HepG2 (cell line): ENCODE measurements at regions not wholly inside any gene's neighbourhood (a gene's known extent, or its start where the extent isn't known, plus 50 kb on each side); places are given as distances from the start of the nearest gene placed in this dataset.

ENCODE experiments used
- ATAC-seq: fragments of 200-7000 bp; cut with Tn5 transposase; 3 replicates; pipeline ENCODE4 v1.9.1; 2020; ENCODE audit warnings: mild to moderate bottlenecking, moderate library complexity
- BruUV-seq: library from RNA; stranded (reverse); fragments of 400-500 nt; replicated peaks from 2 replicates; lab custom pipeline; 2021; lab: Mats Ljungman, UMichigan
- CTCF ChIA-PET: fragments of 300-600 bp; formaldehyde crosslinking; extraction: SDS; loops from one replicate; lab custom pipeline; 2021; ENCODE audit warnings: low total read pairs, inconsistent platforms, low intra/inter-chr PET ratio; lab: Yijun Ruan, JAX
- POLR2A ChIA-PET: fragments of 350-600 bp; sonication (Branson Sonifier 250); formaldehyde crosslinking; loops from one replicate; lab custom pipeline; 2020; ENCODE audit warnings: antibody characterized with exemption, inconsistent platforms; lab: Yijun Ruan, JAX
- DNase-seq: peaks from one replicate; pipeline ENCODE4 v3.0.0-alpha.2; 2015; ENCODE audit warnings: low spot score
- FAIRE-seq: peaks from 3 replicates; lab custom pipeline; 2011; peaks lifted over from hg19 to GRCh38; lab: Jason Lieb, UNC
- H2AFZ ChIP-seq: one replicate; pipeline ENCODE4 v1.6.1; 2011; ENCODE audit warnings: low read length, inconsistent platforms
- H3K27ac ChIP-seq: fragments of 300-600 bp; 3 replicates; pipeline ENCODE4 v1.8.0; 2011; ENCODE audit warnings: mixed run types, mild to moderate bottlenecking, mixed read lengths, low read length, inconsistent platforms; ENCODE audit not compliant: insufficient read depth; ENCODE audit errors: extremely low read length
- H3K27me3 ChIP-seq, 2 experiments: fragments of 200-600 bp in 1 of 2; 2 replicates in 1 of 2; 3 replicates in 1 of 2; pipeline versions ENCODE4 v1.6.0 to v1.8.0; 2011; ENCODE audit warnings: low read length in 2 of 2, mild to moderate bottlenecking in 2 of 2, moderate library complexity in 2 of 2, inconsistent platforms in 1 of 2; ENCODE audit not compliant: insufficient read depth in 2 of 2, control insufficient read depth in 1 of 2
- H3K36me3 ChIP-seq, 2 experiments: fragments of 200-600 bp in 1 of 2; replicated peaks in 1 of 2; 2 replicates in 1 of 2; 3 replicates in 1 of 2; pipeline versions ENCODE4 v1.5.1 to v1.8.0; 2011; ENCODE audit warnings: low read length in 2 of 2, inconsistent platforms in 1 of 2; ENCODE audit not compliant: insufficient read depth in 2 of 2, control insufficient read depth in 1 of 2
- H3K4me1 ChIP-seq: 2 replicates; pipeline ENCODE4 v1.5.1; 2012; ENCODE audit warnings: low read length, inconsistent platforms; ENCODE audit not compliant: insufficient read depth
- H3K4me2 ChIP-seq: 2 replicates; pipeline ENCODE4 v1.6.0; 2011; ENCODE audit warnings: low read depth, low read length, inconsistent platforms
- H3K4me3 ChIP-seq, 3 experiments: fragments of 200-600 bp in 1 of 3; sonication (generic), shearing (Covaris generic) in 1 of 3; replicated peaks in 1 of 3; 2 replicates each; pipeline ENCODE4 v1.5.1; 2011 to 2016; ENCODE audit warnings: low read length in 3 of 3, inconsistent platforms in 2 of 3, low read depth in 2 of 3, mild to moderate bottlenecking in 2 of 3, control low read depth in 1 of 3, mixed read lengths in 1 of 3; ENCODE audit not compliant: insufficient read depth in 1 of 3
- H3K79me2 ChIP-seq: one replicate; pipeline ENCODE4 v1.6.1; 2011; ENCODE audit warnings: low read length, inconsistent platforms; ENCODE audit not compliant: insufficient read depth
- H3K9ac ChIP-seq: 2 replicates; pipeline ENCODE4 v1.6.0; 2011; ENCODE audit warnings: mild to moderate bottlenecking, low read depth, low read length, inconsistent platforms; ENCODE audit not compliant: insufficient read depth
- H3K9me3 ChIP-seq: 2 replicates; pipeline ENCODE4 v1.5.1; 2012; ENCODE audit warnings: mild to moderate bottlenecking, low read length
- H4K20me1 ChIP-seq: 2 replicates; pipeline ENCODE4 v1.6.0; 2011; ENCODE audit warnings: inconsistent platforms, mild to moderate bottlenecking, low read length, moderate library complexity; ENCODE audit not compliant: insufficient read depth
- ARID2 ChIP-seq: sonication (generic); formaldehyde crosslinking; IDR thresholded peaks from 2 replicates; pipeline ENCODE4 v1.8.1; 2022; ENCODE audit warnings: mild to moderate bottlenecking, missing genetic modification reagents, borderline replicate concordance
- CENPT ChIP-seq: sonication (generic); formaldehyde crosslinking; IDR thresholded peaks from 2 replicates; pipeline ENCODE4 v1.8.0; 2022; ENCODE audit warnings: low read depth, mild to moderate bottlenecking, moderate library complexity, missing genetic modification reagents
- HCFC1 ChIP-seq: fragments of 150-350 bp; IDR thresholded peaks from 2 replicates; pipeline ENCODE4 v1.6.1; 2014; ENCODE audit warnings: low read depth, low read length
- HHEX ChIP-seq: IDR thresholded peaks from 2 replicates; pipeline ENCODE4 v1.6.1; 2016; ENCODE audit warnings: control low read depth
- RFX5 ChIP-seq: IDR thresholded peaks from 2 replicates; pipeline ENCODE4 v1.6.1; 2011; ENCODE audit warnings: low read depth, low read length, improper control_type of control experiment
- RXRA ChIP-seq: sonication (generic); formaldehyde crosslinking; IDR thresholded peaks from 2 replicates; pipeline ENCODE4 v1.5.1; 2020; ENCODE audit warnings: missing genetic modification reagents
- TGIF2 ChIP-seq: IDR thresholded peaks from 2 replicates; pipeline ENCODE4 v1.6.1; 2016; ENCODE audit warnings: control low read depth, missing compliant biosample characterization
- ZBTB20 ChIP-seq: sonication (generic); formaldehyde crosslinking; IDR thresholded peaks from 2 replicates; pipeline ENCODE4 v1.8.1; 2023; ENCODE audit warnings: missing genetic modification reagents, low read depth, mild to moderate bottlenecking, borderline replicate concordance
- ZNF256 ChIP-seq: sonication (generic); formaldehyde crosslinking; conservative IDR thresholded peaks from 2 replicates; pipeline ENCODE4 v1.4.0; 2020; ENCODE audit warnings: missing genetic modification reagents
- ZNF557 ChIP-seq: sonication (generic); formaldehyde crosslinking; IDR thresholded peaks from 2 replicates; pipeline ENCODE4 v1.4.0; 2020; ENCODE audit warnings: missing genetic modification reagents
- ZNF724P ChIP-seq: sonication (generic); formaldehyde crosslinking; IDR thresholded peaks from 2 replicates; pipeline ENCODE4 v1.8.0; 2022; ENCODE audit warnings: missing genetic modification reagents, borderline replicate concordance
- ZNF749 ChIP-seq: sonication (generic); formaldehyde crosslinking; IDR thresholded peaks from 2 replicates; pipeline ENCODE4 v1.8.0; 2022; ENCODE audit warnings: mild to moderate bottlenecking, missing genetic modification reagents, moderate library complexity, borderline replicate concordance
- ZSCAN25 ChIP-seq: sonication (generic); formaldehyde crosslinking; IDR thresholded peaks from 2 replicates; pipeline ENCODE4 v1.8.0; 2022; ENCODE audit warnings: mild to moderate bottlenecking, missing genetic modification reagents
- WGBS: methylation state at CpG from one replicate; pipeline ENCODE4 v1.1.6; 2017; ENCODE audit warnings: low lambda C conversion rate; 5-methylcytosine and 5-hydroxymethylcytosine counted together
- in situ Hi-C: cut with HindIII; loops from 2 replicates; pipeline ENCODE4 v1.10.0; 2017; ENCODE audit warnings: low pct_unique_long_range_greater_than_20kb; ENCODE audit not compliant: extremely low pct_ligation_motif_present
- intact Hi-C: fragments of 100-400 bp; cut with micrococcal nuclease; formaldehyde crosslinking; loops from one replicate; pipeline ENCODE4 v1.10.0; 2022; ENCODE audit not compliant: unreplicated experiment
- TF ChIP-seq, protein P1 (sequence below): sonication (generic); formaldehyde crosslinking; IDR thresholded peaks from 2 replicates; pipeline ENCODE4 v1.4.0; 2020; ENCODE audit warnings: mild to moderate bottlenecking, low read depth, missing genetic modification reagents
- TF ChIP-seq, protein P2 (sequence below): sonication (generic); formaldehyde crosslinking; IDR thresholded peaks from 2 replicates; pipeline ENCODE4 v1.8.0; 2022; ENCODE audit warnings: missing genetic modification reagents, low read depth, mild to moderate bottlenecking, borderline replicate concordance

DNA sequence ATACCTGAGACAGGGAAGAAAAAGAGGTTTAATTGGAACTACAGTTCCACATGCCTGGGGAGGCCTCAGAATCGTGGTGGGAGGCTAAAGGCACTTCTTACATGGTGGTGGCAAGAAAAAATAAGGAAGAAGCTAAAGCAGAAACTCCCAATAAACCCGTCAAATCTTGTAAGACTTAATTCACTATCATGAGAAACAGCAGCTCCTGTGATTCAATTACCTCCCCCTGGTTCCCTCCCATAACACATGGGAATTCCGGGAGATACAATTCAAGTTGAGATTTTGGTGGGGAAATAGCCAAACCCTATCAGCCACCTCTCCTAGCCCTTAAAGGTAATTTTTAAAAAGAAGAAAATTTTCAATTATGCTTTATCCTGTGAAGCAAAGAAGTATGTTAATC, 728.8 kb downstream of the RNF144A start:
- Histone ChIP-seq H3K4me3 (no peak overlapping the region), H3K36me3 (no peaks in the 10 kb centered on the region), H3K4me2 (no peak overlapping the region), H3K27me3 (no peaks in the 10 kb centered on the region), H3K79me2 (no peaks in the 10 kb centered on the region), H3K27ac (no peak overlapping the region), H2AFZ (no peak overlapping the region), H3K9me3 (peaks cover 27% of the 10 kb centered on the region), H4K20me1 (no peaks in the 10 kb centered on the region), H3K9ac (no peak overlapping the region), H3K4me1 (no peaks in the 10 kb centered on the region)
- no TSS peak for BruUV-seq
- no peak for ATAC-seq
- no peak for DNase-seq
- no peak for TF ChIP-seq CENPT (CRISPR knock-in tag)
- TF ChIP-seq ZBTB20 (CRISPR knock-in tag) = no peak
- TF ChIP-seq, protein P1, sequence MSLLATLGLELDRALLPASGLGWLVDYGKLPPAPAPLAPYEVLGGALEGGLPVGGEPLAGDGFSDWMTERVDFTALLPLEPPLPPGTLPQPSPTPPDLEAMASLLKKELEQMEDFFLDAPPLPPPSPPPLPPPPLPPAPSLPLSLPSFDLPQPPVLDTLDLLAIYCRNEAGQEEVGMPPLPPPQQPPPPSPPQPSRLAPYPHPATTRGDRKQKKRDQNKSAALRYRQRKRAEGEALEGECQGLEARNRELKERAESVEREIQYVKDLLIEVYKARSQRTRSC (CRISPR knock-in tag) = no peak
- TF ChIP-seq ZNF749 (CRISPR knock-in tag) = no peak
- no peak for TF ChIP-seq RFX5
- TF ChIP-seq TGIF2 (CRISPR knock-in tag) = no peak
- TF ChIP-seq ZSCAN25 = no peak
- no peak for TF ChIP-seq ZNF724P (CRISPR knock-in tag)
- TF ChIP-seq ZNF256 = no peak
- no peak for TF ChIP-seq ARID2 (CRISPR knock-in tag)
- TF ChIP-seq, protein P2, sequence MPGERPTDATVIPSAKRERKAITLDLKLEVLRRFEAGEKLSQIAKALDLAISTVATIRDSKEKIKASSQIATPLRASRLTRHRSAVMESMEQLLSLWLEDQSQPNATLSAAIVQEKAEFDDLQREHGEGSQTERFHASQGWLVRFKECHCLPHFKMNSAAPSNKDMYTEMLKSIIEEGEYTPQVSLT (CRISPR knock-in tag) = no peak
- no peak for TF ChIP-seq RXRA
- no peak for TF ChIP-seq HHEX (CRISPR knock-in tag)
- no peak for TF ChIP-seq HCFC1
- no peak for TF ChIP-seq ZNF557
- 20% methylated on average over 3 of the region's 3 CpGs for WGBS
- intact Hi-C loops = no loop called here
- ChIA-PET POLR2A (no interaction called here), CTCF (no interaction called here)
- no peak for FAIRE-seq
- in situ Hi-C loops = no loop called here
